ENCODE measurements at regions not wholly inside any gene's neighbourhood (a gene's known extent, or its start where the extent isn't known, plus 50 kb on each side); places are given as distances from the start of the nearest gene placed in this dataset.

DNA sequence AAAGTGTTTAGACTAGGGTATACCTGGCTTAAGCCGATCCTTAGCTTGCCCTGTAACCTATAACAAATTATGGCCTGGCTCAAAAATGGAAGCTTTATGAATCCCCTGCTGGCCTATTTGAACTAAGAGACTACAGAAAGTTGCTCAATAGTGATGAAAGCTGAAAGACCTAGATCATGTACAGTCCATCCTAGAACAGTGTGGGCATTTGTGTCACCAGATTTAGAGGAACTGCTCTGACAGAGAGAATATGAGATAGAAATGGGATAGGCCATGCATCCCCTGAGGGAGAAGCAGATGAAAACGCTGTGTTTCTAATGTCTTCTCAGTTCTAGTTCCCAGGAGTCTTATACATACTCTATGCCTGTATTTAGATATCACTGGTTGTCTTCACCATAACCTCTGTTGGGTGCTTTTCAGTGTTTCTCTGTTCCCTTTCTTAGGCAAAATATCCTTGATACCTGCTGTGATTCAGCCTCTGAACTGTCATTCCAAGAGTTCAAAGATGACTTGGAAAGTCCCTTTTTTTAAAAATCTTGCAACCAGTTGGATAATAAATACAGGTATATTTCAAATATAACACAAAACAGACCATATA is 246.9 kb upstream of the SLC39A10 start:
- WGBS: 94% methylated on average over 2 of the region's 2 CpGs
- H3K4me1 ChIP-seq (ENCODE audit: control insufficient read depth in 2 of 2, insufficient read depth in 2 of 2, low read length in 2 of 2): peaks cover 0 to 14% of the 10 kb centered on the region in 2 donors

DNA sequence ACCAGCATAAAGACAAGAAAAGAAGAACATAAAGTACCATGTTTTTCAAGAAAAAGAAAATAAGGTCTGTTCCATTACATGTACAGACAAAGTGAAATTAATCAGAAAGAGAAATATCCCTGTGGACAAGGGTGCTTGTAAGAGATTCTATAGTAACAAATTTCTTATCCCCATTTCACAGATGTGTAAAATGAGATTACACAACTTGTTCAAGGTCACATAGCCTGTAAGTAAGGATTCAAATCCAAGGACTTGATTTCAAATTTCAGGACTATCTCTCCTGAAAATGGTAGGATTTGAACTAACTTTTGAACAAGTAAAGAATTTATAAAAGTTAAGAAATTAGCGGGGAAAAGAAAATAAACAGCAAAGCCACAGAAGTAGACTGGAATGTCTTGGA is 248.2 kb upstream of the SLC39A10 start:
- Histone ChIP-seq H3K4me3 (ENCODE audit: low read length in 2 of 2) (no peak overlapping the region), H3K27me3 (ENCODE audit: control insufficient read depth in 2 of 2, insufficient read depth in 1 of 2, low read length in 1 of 2) (no peaks in the 10 kb centered on the region), H3K27ac (ENCODE audit: low read depth in 1 of 2, low read length in 1 of 2) (no peak overlapping the region), H3K9me3 (ENCODE audit: control insufficient read depth in 2 of 2, insufficient read depth in 1 of 2, low read length in 1 of 2) (no peaks in the 10 kb centered on the region), H3K4me1 (ENCODE audit: control insufficient read depth in 2 of 2, insufficient read depth in 2 of 2, low read length in 2 of 2) (peaks cover 0 to 7% of the 10 kb centered on the region in 2 donors), H3K36me3 (ENCODE audit: control insufficient read depth in 2 of 2, insufficient read depth in 2 of 2, low read length in 1 of 2) (no peaks in the 10 kb centered on the region)
- no peak for DNase-seq (ENCODE audit: low read depth in 6 of 9, low spot score in 9 of 9)
- WGBS: 97% methylated on average over 1 of the region's 1 CpG

More for the DNA sequence above, 246.9 kb upstream of the SLC39A10 start:
- DNase-seq (ENCODE audit: low read depth in 6 of 9, low spot score in 9 of 9): no peak
- H3K36me3 ChIP-seq (ENCODE audit: control insufficient read depth in 2 of 2, insufficient read depth in 2 of 2, low read length in 1 of 2): no peaks in the 10 kb centered on the region
- H3K9me3 ChIP-seq (ENCODE audit: control insufficient read depth in 2 of 2, insufficient read depth in 1 of 2, low read length in 1 of 2): no peaks in the 10 kb centered on the region
- H3K4me3 ChIP-seq (ENCODE audit: low read length in 2 of 2): no peak overlapping the region
- no peak overlapping the region for H3K27ac ChIP-seq (ENCODE audit: low read depth in 1 of 2, low read length in 1 of 2)
- H3K27me3 ChIP-seq (ENCODE audit: control insufficient read depth in 2 of 2, insufficient read depth in 1 of 2, low read length in 1 of 2): no peaks in the 10 kb centered on the region

DNA sequence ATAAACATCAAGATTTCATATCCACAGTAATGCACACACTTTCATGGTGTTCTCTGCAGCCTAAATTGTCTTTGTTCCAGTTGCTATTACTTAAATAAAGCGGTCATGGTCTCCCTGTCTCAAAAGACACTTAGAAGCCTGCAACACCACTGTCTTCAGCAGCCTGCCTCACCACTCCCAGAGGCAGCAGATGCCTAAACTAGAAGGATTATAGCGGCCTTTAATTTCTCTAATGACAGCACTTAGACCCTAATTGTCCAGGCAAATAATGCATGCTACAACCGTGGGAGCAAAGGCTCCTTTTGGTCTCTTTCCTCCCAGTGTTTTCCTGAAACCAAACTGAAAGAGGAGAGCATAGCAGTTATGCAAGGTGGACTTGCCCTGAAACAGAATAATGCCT is 248.8 kb upstream of the SLC39A10 start:
- Histone ChIP-seq H3K27ac (ENCODE audit: low read depth in 1 of 2, low read length in 1 of 2) (no peak overlapping the region), H3K4me1 (ENCODE audit: control insufficient read depth in 2 of 2, insufficient read depth in 2 of 2, low read length in 2 of 2) (peaks cover 0 to under 1% of the 10 kb centered on the region in 2 donors), H3K27me3 (ENCODE audit: control insufficient read depth in 2 of 2, insufficient read depth in 1 of 2, low read length in 1 of 2) (no peaks in the 10 kb centered on the region), H3K4me3 (ENCODE audit: low read length in 2 of 2) (no peak overlapping the region), H3K36me3 (ENCODE audit: control insufficient read depth in 2 of 2, insufficient read depth in 2 of 2, low read length in 1 of 2) (no peaks in the 10 kb centered on the region), H3K9me3 (ENCODE audit: control insufficient read depth in 2 of 2, insufficient read depth in 1 of 2, low read length in 1 of 2) (no peaks in the 10 kb centered on the region)
- 95% methylated on average over 3 of the region's 3 CpGs for whole genome bisulfite sequencing
- DNase-seq (ENCODE audit: low read depth in 6 of 9, low spot score in 9 of 9): no peak

DNA sequence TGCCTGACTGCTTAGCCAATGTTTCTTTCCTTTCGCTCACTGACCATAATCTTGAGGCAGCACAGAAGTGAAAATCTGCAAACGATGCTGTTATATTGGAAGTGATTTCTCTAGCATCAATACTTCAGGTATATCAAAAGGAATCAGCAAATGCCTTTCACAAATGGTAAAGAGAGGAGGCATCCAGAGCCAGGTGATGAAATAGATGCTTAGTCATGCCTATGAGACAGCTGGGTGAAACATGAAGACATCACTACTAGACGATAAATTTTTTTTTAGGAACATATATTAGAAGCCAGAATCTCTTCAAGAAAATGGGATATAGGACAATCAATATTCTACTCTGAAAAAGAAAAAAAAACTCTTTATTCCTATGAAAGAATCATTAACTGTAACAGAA is 249.2 kb upstream of the SLC39A10 start:
- H3K4me1 ChIP-seq (ENCODE audit: control insufficient read depth in 2 of 2, insufficient read depth in 2 of 2, low read length in 2 of 2): no peaks in the 10 kb centered on the region
- no peak for DNase-seq (ENCODE audit: low read depth in 6 of 9, low spot score in 9 of 9)
- H3K27me3 ChIP-seq (ENCODE audit: control insufficient read depth in 2 of 2, insufficient read depth in 1 of 2, low read length in 1 of 2): no peaks in the 10 kb centered on the region
- H3K9me3 ChIP-seq (ENCODE audit: control insufficient read depth in 2 of 2, insufficient read depth in 1 of 2, low read length in 1 of 2): no peaks in the 10 kb centered on the region
- no peak overlapping the region for H3K4me3 ChIP-seq (ENCODE audit: low read length in 2 of 2)
- WGBS: 81% methylated on average over 3 of the region's 3 CpGs
- H3K36me3 ChIP-seq (ENCODE audit: control insufficient read depth in 2 of 2, insufficient read depth in 2 of 2, low read length in 1 of 2): no peaks in the 10 kb centered on the region
- H3K27ac ChIP-seq (ENCODE audit: low read depth in 1 of 2, low read length in 1 of 2): no peak overlapping the region

DNA sequence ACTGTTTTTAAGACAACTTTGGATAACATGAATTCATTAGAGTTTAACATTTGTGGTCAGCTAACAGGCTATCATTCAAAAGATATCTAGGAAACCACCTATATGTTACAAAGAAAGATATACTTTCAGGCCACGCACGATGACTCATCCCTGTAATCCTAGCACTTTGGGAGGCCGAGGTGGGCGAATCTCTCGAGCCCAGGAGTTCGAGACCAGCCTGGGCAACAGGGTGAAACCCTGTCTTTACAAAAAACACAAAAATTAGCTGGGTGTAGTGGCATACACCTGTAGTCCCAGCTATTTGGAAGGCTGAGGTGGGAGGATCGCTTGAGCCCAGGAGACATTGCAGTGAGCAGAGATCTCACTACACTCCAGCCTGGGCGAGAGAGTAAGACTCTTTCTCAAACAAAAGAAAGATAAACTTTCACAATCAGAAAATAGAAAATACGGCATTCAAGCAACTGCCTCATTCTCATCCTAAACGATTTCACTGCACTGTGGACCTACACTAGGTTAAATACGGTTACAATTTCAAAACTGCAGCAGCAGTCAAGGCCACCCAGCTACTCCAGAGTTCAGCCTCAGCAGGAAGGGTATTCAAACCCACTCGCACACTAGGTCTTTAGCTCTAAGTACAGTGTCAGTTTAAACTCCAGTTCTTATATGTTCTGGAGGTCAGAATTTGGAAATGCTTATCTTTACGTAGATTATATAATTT is 250.0 kb upstream of the SLC39A10 start:
- Histone ChIP-seq H3K36me3 (ENCODE audit: control insufficient read depth in 2 of 2, insufficient read depth in 2 of 2, low read length in 1 of 2) (no peaks in the 10 kb centered on the region), H3K4me1 (ENCODE audit: control insufficient read depth in 2 of 2, insufficient read depth in 2 of 2, low read length in 2 of 2) (no peaks in the 10 kb centered on the region), H3K4me3 (ENCODE audit: low read length in 2 of 2) (no peak overlapping the region), H3K9me3 (ENCODE audit: control insufficient read depth in 2 of 2, insufficient read depth in 1 of 2, low read length in 1 of 2) (no peaks in the 10 kb centered on the region), H3K27me3 (ENCODE audit: control insufficient read depth in 2 of 2, insufficient read depth in 1 of 2, low read length in 1 of 2) (no peaks in the 10 kb centered on the region), H3K27ac (ENCODE audit: low read depth in 1 of 2, low read length in 1 of 2) (no peak overlapping the region)
- no peak for DNase-seq (ENCODE audit: low read depth in 6 of 9, low spot score in 9 of 9)
- 98% methylated on average over 13 of the region's 13 CpGs for WGBS

DNA sequence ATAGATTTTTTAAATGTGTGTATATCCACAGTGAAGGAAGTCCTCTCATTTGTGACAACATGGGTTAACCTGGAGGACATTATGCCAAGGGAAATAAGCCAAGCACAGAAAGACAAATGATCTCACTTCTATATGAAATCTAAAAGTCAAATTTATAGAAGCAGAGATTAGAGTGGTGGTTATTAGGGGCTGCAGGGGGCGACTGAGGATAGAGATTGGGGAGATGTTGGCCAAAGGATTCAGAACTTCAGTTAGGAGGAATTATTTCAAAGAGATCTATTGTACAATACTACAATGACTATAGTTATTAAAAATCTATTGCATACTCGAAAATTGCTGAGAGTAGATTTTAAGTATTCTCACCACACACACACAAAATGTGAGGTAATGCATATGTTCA is 252.4 kb upstream of the SLC39A10 start:
- peak in 1 of 9 donors; percentile 18 for DNase-seq (ENCODE audit: low read depth in 6 of 9, low spot score in 9 of 9)
- H3K36me3 ChIP-seq (ENCODE audit: control insufficient read depth in 2 of 2, insufficient read depth in 2 of 2, low read length in 1 of 2): no peaks in the 10 kb centered on the region

DNA sequence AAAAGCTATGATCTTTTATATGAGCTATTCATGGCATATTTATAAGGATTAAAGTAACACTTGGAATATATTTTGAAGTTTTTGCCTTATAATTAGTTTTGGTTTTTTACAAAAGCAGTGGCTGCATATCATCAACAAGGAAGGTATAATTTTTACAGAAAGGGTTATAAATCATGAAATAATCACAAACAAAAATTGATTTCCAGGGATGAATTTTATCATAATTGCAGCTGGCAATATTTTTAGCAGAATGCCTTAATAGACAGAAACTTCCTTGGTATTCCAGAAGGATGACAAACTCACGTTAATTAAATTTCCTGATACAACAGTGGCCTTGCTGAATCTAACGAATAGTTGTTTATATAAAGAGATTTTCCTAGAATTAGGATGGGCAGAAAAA is 260.5 kb upstream of the SLC39A10 start:
- H3K27me3 ChIP-seq (ENCODE audit: control insufficient read depth in 2 of 2, insufficient read depth in 1 of 2, low read length in 1 of 2): no peaks in the 10 kb centered on the region
- no peaks in the 10 kb centered on the region for H3K36me3 ChIP-seq (ENCODE audit: control insufficient read depth in 2 of 2, insufficient read depth in 2 of 2, low read length in 1 of 2)
- no peaks in the 10 kb centered on the region for H3K4me1 ChIP-seq (ENCODE audit: control insufficient read depth in 2 of 2, insufficient read depth in 2 of 2, low read length in 2 of 2)
- WGBS: 98% methylated on average over 2 of the region's 2 CpGs
- H3K27ac ChIP-seq (ENCODE audit: low read depth in 1 of 2, low read length in 1 of 2): no peak overlapping the region
- H3K9me3 ChIP-seq (ENCODE audit: control insufficient read depth in 2 of 2, insufficient read depth in 1 of 2, low read length in 1 of 2): no peaks in the 10 kb centered on the region
- H3K4me3 ChIP-seq (ENCODE audit: low read length in 2 of 2): no peak overlapping the region
- DNase-seq (ENCODE audit: low read depth in 6 of 9, low spot score in 9 of 9): no peak

More for the DNA sequence above, 252.4 kb upstream of the SLC39A10 start:
- H3K4me1 ChIP-seq (ENCODE audit: control insufficient read depth in 2 of 2, insufficient read depth in 2 of 2, low read length in 2 of 2): no peaks in the 10 kb centered on the region
- H3K27me3 ChIP-seq (ENCODE audit: control insufficient read depth in 2 of 2, insufficient read depth in 1 of 2, low read length in 1 of 2): no peaks in the 10 kb centered on the region
- H3K27ac ChIP-seq (ENCODE audit: low read depth in 1 of 2, low read length in 1 of 2): no peak overlapping the region
- 94% methylated on average over 2 of the region's 2 CpGs for WGBS
- H3K4me3 ChIP-seq (ENCODE audit: low read length in 2 of 2): no peak overlapping the region
- no peaks in the 10 kb centered on the region for H3K9me3 ChIP-seq (ENCODE audit: control insufficient read depth in 2 of 2, insufficient read depth in 1 of 2, low read length in 1 of 2)

DNA sequence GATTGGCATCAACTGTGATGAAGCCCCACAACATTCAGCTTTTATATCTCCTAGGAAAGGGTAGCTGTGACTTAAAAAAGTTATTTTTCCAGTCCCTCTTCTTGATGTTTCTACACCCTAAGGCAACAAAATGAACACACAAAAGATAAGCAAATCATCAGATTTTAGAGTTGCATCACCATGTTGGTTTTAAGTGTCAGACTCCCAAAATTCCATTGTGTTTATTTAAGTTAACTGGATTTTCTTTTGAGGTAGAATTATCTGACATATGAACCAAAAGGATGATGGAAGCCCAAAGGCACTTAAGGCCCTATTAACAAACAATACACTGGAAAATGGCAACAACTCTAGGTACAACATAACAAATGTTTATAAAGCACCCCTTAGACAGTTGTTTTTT is 261.7 kb upstream of the SLC39A10 start:
- DNase-seq (ENCODE audit: low read depth in 6 of 9, low spot score in 9 of 9): no peak
- H3K27me3 ChIP-seq (ENCODE audit: control insufficient read depth in 2 of 2, insufficient read depth in 1 of 2, low read length in 1 of 2): no peaks in the 10 kb centered on the region
- H3K27ac ChIP-seq (ENCODE audit: low read depth in 1 of 2, low read length in 1 of 2): no peak overlapping the region
- H3K4me3 ChIP-seq (ENCODE audit: low read length in 2 of 2): no peak overlapping the region
- H3K9me3 ChIP-seq (ENCODE audit: control insufficient read depth in 2 of 2, insufficient read depth in 1 of 2, low read length in 1 of 2): no peaks in the 10 kb centered on the region
- no peaks in the 10 kb centered on the region for H3K36me3 ChIP-seq (ENCODE audit: control insufficient read depth in 2 of 2, insufficient read depth in 2 of 2, low read length in 1 of 2)
- H3K4me1 ChIP-seq (ENCODE audit: control insufficient read depth in 2 of 2, insufficient read depth in 2 of 2, low read length in 2 of 2): no peaks in the 10 kb centered on the region

DNA sequence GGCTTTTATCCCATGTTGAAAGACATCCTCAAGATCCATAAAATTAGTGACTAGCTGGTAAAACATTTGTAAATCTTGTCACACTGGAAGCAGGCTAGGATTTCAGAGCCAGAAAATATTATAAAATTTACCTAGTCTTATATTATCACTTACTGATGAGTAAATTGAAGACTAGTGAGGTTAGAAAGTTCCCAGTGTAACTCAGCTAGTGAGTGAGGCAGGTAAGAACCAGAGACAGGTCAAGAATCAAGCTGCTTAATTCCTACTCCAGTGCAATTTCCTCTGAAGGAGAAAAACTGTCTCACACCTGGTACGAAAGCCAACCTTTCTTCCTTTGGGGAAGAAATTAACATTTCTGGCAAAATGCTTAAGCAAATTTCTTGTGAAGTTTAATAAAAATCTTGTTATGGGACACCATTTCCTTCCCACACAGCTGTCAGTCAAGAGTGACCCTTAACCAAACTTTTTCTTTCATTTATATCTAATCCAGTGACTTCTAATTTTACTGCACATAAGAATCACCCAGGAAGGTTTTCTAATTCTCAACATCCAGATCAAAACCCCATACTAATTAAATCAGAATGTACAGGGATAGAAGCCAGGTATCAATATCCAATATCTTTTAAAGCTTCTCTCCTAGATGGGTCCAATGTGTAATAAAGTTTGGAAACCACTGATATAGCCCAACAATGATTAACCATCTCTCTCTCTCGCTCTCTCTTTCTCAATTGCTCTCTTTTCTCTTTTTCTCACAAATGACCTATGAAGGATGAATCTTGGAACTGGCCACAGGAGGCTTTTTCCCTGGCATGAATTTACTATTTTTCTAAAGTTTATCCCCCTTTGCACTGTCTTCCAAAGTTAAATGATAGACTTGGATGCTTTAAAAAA is 264.3 kb upstream of the SLC39A10 start:
- 95% methylated on average over 2 of the region's 2 CpGs for WGBS
- Histone ChIP-seq H3K9me3 (ENCODE audit: control insufficient read depth in 2 of 2, insufficient read depth in 1 of 2, low read length in 1 of 2) (no peaks in the 10 kb centered on the region), H3K27me3 (ENCODE audit: control insufficient read depth in 2 of 2, insufficient read depth in 1 of 2, low read length in 1 of 2) (no peaks in the 10 kb centered on the region)

More for the DNA sequence above, 264.3 kb upstream of the SLC39A10 start:
- Histone ChIP-seq H3K27ac (ENCODE audit: low read depth in 1 of 2, low read length in 1 of 2) (no peak overlapping the region), H3K4me1 (ENCODE audit: control insufficient read depth in 2 of 2, insufficient read depth in 2 of 2, low read length in 2 of 2) (no peaks in the 10 kb centered on the region), H3K4me3 (ENCODE audit: low read length in 2 of 2) (no peak overlapping the region), H3K36me3 (ENCODE audit: control insufficient read depth in 2 of 2, insufficient read depth in 2 of 2, low read length in 1 of 2) (no peaks in the 10 kb centered on the region)
- DNase-seq (ENCODE audit: low read depth in 6 of 9, low spot score in 9 of 9): no peak

All from thymus (tissue), 11 donors.